Fibroblast of lung (primary cell): ENCODE measurements at regions not wholly inside any gene's neighbourhood (a gene's known extent, or its start where the extent isn't known, plus 50 kb on each side); places are given as distances from the start of the nearest gene placed in this dataset.

Experiments
- CTCF ChIP-seq, 2 donors: IDR thresholded peaks in 1 of 2; conservative IDR thresholded peaks in 1 of 2; 1 replicate in 1 of 2; 2 replicates in 1 of 2; pipeline ENCODE4 v1.5.1; 2011 to 2012; ENCODE audit warnings: low read length in 2 of 2, control low read depth in 1 of 2, inconsistent platforms in 1 of 2, low read depth in 1 of 2, mild to moderate bottlenecking in 1 of 2
- EZH2 ChIP-seq: IDR thresholded peaks from 2 replicates; pipeline ENCODE4 v1.5.1; 2012; ENCODE audit warnings: low read length, control low read depth, mild to moderate bottlenecking; ENCODE audit errors: missing control alignments

GRCh38 chr2:216559625-216560156 lies 61.0 kb downstream of the RPL37A start:
- no peak for TF ChIP-seq CTCF (conservative IDR thresholded peaks at IDR 0.05 in 1 of 2, IDR thresholded peaks at IDR 0.05 in 1 of 2; ENCODE audit: low read depth in 1 of 2, low read length in 2 of 2)
- no peak for TF ChIP-seq EZH2
